ENCODE measurements at regions not wholly inside any gene's neighbourhood (a gene's known extent, or its start where the extent isn't known, plus 50 kb on each side); places are given as distances from the start of the nearest gene placed in this dataset.

GRCh38 chr14:36397357-36397756 is 76.9 kb upstream of the MBIP start:
- no peak overlapping the region for H3K4me3 ChIP-seq (ENCODE audit: low read depth, low read length)
- TF ChIP-seq CTCF (conservative IDR thresholded peaks at IDR 0.05; ENCODE audit: low read depth, low read length), result no peak
- DNase-seq (ENCODE audit: low read depth), result no peak

- no peak for DNase-seq (ENCODE audit: low read depth)
- no peak for TF ChIP-seq CTCF (conservative IDR thresholded peaks at IDR 0.05; ENCODE audit: low read depth, low read length)
- no peak overlapping the region for H3K4me3 ChIP-seq (ENCODE audit: low read depth, low read length)
These were observed 76.4 kb upstream of the MBIP start for GRCh38 chr14:36396798-36397197.

- no peak for DNase-seq (ENCODE audit: low read depth)
- no peak for TF ChIP-seq CTCF (conservative IDR thresholded peaks at IDR 0.05; ENCODE audit: low read depth, low read length)
- H3K4me3 ChIP-seq (ENCODE audit: low read depth, low read length), result no peak overlapping the region
These were observed 74.2 kb upstream of the MBIP start for GRCh38 chr14:36394593-36394992.

GRCh38 chr14:36390718-36391117 is 70.3 kb upstream of the MBIP start:
- no peak for TF ChIP-seq CTCF (conservative IDR thresholded peaks at IDR 0.05; ENCODE audit: low read depth, low read length)
- no peak for DNase-seq (ENCODE audit: low read depth)
- no peak overlapping the region for H3K4me3 ChIP-seq (ENCODE audit: low read depth, low read length)

GRCh38 chr14:36383767-36384431 is 63.5 kb upstream of the MBIP start:
- TF ChIP-seq CTCF (conservative IDR thresholded peaks at IDR 0.05; ENCODE audit: low read depth, low read length), result no peak
- DNase-seq (ENCODE audit: low read depth), result no peak
- no peak overlapping the region for H3K4me3 ChIP-seq (ENCODE audit: low read depth, low read length)

GRCh38 chr14:36373982-36374673 is 53.7 kb upstream of the MBIP start:
- no peak overlapping the region for H3K4me3 ChIP-seq (ENCODE audit: low read depth, low read length)
- peak; percentile 96 for TF ChIP-seq CTCF (conservative IDR thresholded peaks at IDR 0.05; ENCODE audit: low read depth, low read length)
- peak; percentile 25 for DNase-seq (ENCODE audit: low read depth)
